Amniotic epithelial cell (primary cell): ENCODE measurements at regions not wholly inside any gene's neighbourhood (a gene's known extent, or its start where the extent isn't known, plus 50 kb on each side); places are given as distances from the start of the nearest gene placed in this dataset.

Experiments used
- DNase-seq: peaks from one replicate; pipeline ENCODE4 v3.0.0-alpha.2; 2010; ENCODE audit warnings: low read depth

DNA sequence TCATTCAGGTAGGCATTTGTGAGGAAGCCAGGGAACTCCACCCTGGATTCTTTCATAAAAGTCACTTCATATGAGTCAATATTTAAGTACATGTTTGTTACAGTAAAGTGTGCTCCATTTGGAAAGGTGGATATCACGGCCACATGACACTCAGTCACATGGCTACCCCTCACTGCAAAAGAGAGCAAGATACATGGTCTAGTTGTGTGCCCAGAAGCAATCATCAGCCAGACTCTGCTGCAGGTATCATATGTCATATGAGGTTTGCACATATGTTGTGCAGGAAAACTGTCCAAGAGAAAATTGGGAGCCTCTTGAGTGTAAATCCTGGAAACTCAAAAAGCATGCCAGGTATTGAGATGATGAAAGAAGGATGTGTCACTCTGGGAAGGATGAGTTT, 55.0 kb upstream of the NMNAT3 start:
- DNase-seq: no peak

DNA sequence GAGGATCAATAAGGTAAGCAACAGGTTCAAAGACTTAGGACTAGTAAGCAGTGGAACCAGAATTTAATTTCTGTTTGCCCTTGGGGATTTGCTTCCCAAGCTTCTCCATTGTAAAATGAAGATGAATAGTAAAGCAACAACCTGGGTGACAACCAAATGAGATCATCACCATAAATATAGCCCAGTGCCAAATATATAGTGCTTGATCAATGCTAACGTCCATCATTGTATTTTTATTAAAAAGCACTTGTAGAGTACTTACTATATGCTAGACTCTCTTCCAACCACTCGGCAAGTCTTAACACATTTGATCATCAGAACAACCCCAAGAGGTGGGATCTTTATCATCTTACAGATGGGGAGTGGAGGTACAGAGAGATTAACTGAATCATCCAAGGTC, 51.5 kb upstream of the NMNAT3 start:
- DNase-seq: no peak

DNA sequence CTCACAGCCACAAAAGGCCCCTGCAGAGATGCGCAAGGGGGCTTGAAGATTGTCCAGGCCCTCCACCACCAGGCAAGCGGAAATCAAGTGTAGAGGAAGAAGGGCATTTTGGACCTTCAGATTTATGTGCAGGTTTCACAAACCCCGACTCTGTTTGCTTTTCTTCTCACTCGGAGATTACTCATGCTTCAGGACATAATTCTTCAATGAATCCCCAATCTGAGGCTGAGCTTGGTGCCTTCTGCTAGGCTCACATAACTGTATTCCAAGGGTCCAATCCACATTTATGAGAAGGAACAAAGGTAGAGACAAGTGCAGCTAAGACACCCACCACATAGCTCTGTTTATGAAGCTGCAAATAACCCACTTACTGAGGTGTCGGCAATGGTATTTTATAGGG, 50.6 kb upstream of the NMNAT3 start:
- DNase-seq: no peak
